ENCODE measurements at regions not wholly inside any gene's neighbourhood (a gene's known extent, or its start where the extent isn't known, plus 50 kb on each side); places are given as distances from the start of the nearest gene placed in this dataset.

- ChIA-PET POLR2A (no interaction called here), CTCF (interaction anchor here (1.2 kb wide), 1 partner anchor 28 kb away, joined by 3 read pairs; no protein-coding TSS in a partner anchor)
- no peak for DNase-seq (ENCODE audit: extremely low spot score)
- no peak for TF ChIP-seq CTCF (IDR thresholded peaks at IDR 0.05; ENCODE audit: control extremely low read depth, extremely low read depth, low read depth, missing control alignments)
Measured at GRCh38 chr4:137293281-137293680, 239.0 kb downstream of the PCDH18 start.

GRCh38 chr4:137283737-137284136, 248.6 kb downstream of the PCDH18 start:
- ChIA-PET POLR2A (no interaction called here), CTCF (no interaction called here)
- TF ChIP-seq CTCF (IDR thresholded peaks at IDR 0.05; ENCODE audit: control extremely low read depth, extremely low read depth, low read depth, missing control alignments), result no peak
- no peak for DNase-seq (ENCODE audit: extremely low spot score)

GRCh38 chr4:137278431-137278830, 253.9 kb downstream of the PCDH18 start:
- DNase-seq (ENCODE audit: extremely low spot score), result no peak
- TF ChIP-seq CTCF (IDR thresholded peaks at IDR 0.05; ENCODE audit: control extremely low read depth, extremely low read depth, low read depth, missing control alignments), result no peak
- POLR2A ChIA-PET, result no interaction called here
- CTCF ChIA-PET, result interaction anchor here (1.1 kb wide), 1 partner anchor 32 kb away, joined by 3 read pairs; no protein-coding TSS in a partner anchor

GRCh38 chr4:137274404-137274803, 257.9 kb downstream of the PCDH18 start:
- POLR2A ChIA-PET, result no interaction called here
- no peak for TF ChIP-seq CTCF (IDR thresholded peaks at IDR 0.05; ENCODE audit: control extremely low read depth, extremely low read depth, low read depth, missing control alignments)
- DNase-seq (ENCODE audit: extremely low spot score), result no peak
- CTCF ChIA-PET, result interaction anchor here (0.9 kb wide), 1 partner anchor 11 kb away, joined by 3 read pairs; no protein-coding TSS in a partner anchor

GRCh38 chr4:137267024-137267423, 265.3 kb downstream of the PCDH18 start:
- TF ChIP-seq CTCF (IDR thresholded peaks at IDR 0.05; ENCODE audit: control extremely low read depth, extremely low read depth, low read depth, missing control alignments), result no peak
- no peak for DNase-seq (ENCODE audit: extremely low spot score)
- CTCF ChIA-PET, result interaction anchor here (1.1 kb wide), 1 partner anchor 25 kb away, joined by 3 read pairs; no protein-coding TSS in a partner anchor
- POLR2A ChIA-PET, result no interaction called here

- POLR2A ChIA-PET, result no interaction called here
- CTCF ChIA-PET, result interaction anchor here (1.1 kb wide), 1 partner anchor 26 kb away, joined by 3 read pairs; no protein-coding TSS in a partner anchor
- no peak for DNase-seq (ENCODE audit: extremely low spot score)
- no peak for TF ChIP-seq CTCF (IDR thresholded peaks at IDR 0.05; ENCODE audit: control extremely low read depth, extremely low read depth, low read depth, missing control alignments)
Measured at GRCh38 chr4:137266511-137266910, 265.8 kb downstream of the PCDH18 start.

- no peak for DNase-seq (ENCODE audit: extremely low spot score)
- TF ChIP-seq CTCF (IDR thresholded peaks at IDR 0.05; ENCODE audit: control extremely low read depth, extremely low read depth, low read depth, missing control alignments), result no peak
- CTCF ChIA-PET, result no interaction called here
- POLR2A ChIA-PET, result no interaction called here
Measured at GRCh38 chr4:137263206-137263605, 269.1 kb downstream of the PCDH18 start.

Data from GM10248 (cell line).